Esophagus muscularis mucosa (tissue), 3 donors: ENCODE measurements at regions not wholly inside any gene's neighbourhood (a gene's known extent, or its start where the extent isn't known, plus 50 kb on each side); places are given as distances from the start of the nearest gene placed in this dataset.
A peak's percentile ranks its signal among the peaks of the same experiment; 100 is the strongest.

Experiments
- CTCF ChIP-seq, 3 experiments: fragments of 200-600 bp in 2 of 3; fragments of 450-650 bp in 1 of 3; sonication (generic) in 2 of 3; IDR thresholded peaks; one replicate each; pipeline ENCODE4 v1.5.1; 2017 to 2019; ENCODE audit warnings: antibody characterized with exemption in 3 of 3, mild to moderate bottlenecking in 2 of 3, moderate library complexity in 1 of 3
- EP300 ChIP-seq: sonication (generic); formaldehyde crosslinking; IDR thresholded peaks from one replicate; pipeline ENCODE4 v1.6.1; 2017; ENCODE audit warnings: antibody characterized with exemption

GRCh38 chr10:29736366-29737073, 101.7 kb upstream of the SVIL start:
- TF ChIP-seq CTCF (IDR thresholded peaks at IDR 0.05) = peak in 1 of 3 experiments; percentile 29
- TF ChIP-seq EP300 = no peak
